Fibroblast of the aortic adventitia (primary cell): ENCODE measurements at regions not wholly inside any gene's neighbourhood (a gene's known extent, or its start where the extent isn't known, plus 50 kb on each side); places are given as distances from the start of the nearest gene placed in this dataset.

Experiments
- DNase-seq: peaks from one replicate; pipeline ENCODE4 v3.0.0-alpha.2; 2010; ENCODE audit warnings: low read depth
- H3K4me3 ChIP-seq: 2 replicates; pipeline ENCODE4 v1.5.1; 2011; ENCODE audit warnings: low read depth, mild to moderate bottlenecking, control low read depth, low read length, moderate library complexity
- TF ChIP-seq, protein P1 (sequence below): IDR thresholded peaks from 2 replicates; pipeline ENCODE4 v1.5.1; 2011; ENCODE audit warnings: mild to moderate bottlenecking, low read length, control low read depth, inconsistent platforms; ENCODE audit not compliant: insufficient read depth

DNA sequence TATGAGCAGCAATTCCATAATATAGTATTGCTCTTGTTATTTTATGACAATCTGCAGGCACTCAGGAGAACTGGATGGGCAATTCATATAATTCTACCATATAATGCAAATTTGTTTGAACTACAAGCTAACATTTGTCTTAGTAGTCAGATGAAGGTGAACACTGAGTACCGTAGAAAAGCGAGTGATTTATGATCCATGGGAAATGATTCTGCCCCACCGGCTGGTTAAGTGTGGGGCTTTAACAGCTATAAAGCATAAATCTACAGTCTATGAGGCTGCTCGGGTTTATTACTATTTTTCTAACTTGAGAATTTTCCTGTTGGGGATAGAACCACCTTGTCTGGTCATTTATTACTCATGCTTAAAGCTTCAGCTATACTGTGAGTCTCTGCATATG, 275.5 kb downstream of the PCDH10 start:
- H3K4me3 ChIP-seq, result no peak overlapping the region
- TF ChIP-seq, protein P1, sequence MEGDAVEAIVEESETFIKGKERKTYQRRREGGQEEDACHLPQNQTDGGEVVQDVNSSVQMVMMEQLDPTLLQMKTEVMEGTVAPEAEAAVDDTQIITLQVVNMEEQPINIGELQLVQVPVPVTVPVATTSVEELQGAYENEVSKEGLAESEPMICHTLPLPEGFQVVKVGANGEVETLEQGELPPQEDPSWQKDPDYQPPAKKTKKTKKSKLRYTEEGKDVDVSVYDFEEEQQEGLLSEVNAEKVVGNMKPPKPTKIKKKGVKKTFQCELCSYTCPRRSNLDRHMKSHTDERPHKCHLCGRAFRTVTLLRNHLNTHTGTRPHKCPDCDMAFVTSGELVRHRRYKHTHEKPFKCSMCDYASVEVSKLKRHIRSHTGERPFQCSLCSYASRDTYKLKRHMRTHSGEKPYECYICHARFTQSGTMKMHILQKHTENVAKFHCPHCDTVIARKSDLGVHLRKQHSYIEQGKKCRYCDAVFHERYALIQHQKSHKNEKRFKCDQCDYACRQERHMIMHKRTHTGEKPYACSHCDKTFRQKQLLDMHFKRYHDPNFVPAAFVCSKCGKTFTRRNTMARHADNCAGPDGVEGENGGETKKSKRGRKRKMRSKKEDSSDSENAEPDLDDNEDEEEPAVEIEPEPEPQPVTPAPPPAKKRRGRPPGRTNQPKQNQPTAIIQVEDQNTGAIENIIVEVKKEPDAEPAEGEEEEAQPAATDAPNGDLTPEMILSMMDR, result no peak
- DNase-seq, result no peak

DNA sequence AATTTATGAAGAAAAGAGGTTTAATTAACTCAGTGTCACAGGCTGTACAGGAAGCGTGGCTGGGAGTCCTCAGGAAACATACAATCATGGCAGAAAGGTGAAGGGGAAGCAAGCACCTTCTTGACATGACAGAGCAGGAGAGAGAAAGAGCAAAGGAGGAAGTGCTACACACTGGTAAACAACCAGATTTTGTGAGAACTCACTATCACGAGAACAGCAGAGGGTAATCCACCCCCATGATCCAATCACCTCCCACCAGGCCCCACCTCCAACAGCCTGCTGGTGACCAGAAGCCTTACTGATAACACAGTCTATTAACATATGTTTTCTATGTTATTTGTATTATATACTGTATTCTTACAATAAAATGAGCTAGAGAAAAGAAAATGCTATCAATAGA, 254.8 kb downstream of the PCDH10 start:
- no peak for DNase-seq
- TF ChIP-seq, protein P1, result no peak
- no peak overlapping the region for H3K4me3 ChIP-seq

DNA sequence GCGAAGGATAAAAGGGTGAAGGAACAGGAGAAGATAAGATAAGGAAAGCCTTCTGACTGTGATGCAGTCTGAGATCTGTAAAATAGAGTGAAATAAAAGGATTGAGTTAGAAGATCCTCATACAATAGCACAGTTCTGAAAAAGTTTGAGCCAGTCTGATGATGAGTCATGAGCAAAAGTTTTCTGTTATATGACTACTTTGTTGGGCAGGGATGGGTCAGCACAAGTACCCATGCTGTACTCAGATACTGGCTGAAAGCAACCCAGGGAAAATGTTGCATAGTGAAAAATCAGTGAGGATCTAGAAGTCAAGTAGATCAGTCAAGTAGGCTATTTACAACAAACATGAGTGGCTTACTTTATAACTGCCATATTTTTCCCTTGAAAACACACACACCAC, 253.5 kb downstream of the PCDH10 start:
- no peak overlapping the region for H3K4me3 ChIP-seq
- TF ChIP-seq, protein P1, result no peak
- no peak for DNase-seq

DNA sequence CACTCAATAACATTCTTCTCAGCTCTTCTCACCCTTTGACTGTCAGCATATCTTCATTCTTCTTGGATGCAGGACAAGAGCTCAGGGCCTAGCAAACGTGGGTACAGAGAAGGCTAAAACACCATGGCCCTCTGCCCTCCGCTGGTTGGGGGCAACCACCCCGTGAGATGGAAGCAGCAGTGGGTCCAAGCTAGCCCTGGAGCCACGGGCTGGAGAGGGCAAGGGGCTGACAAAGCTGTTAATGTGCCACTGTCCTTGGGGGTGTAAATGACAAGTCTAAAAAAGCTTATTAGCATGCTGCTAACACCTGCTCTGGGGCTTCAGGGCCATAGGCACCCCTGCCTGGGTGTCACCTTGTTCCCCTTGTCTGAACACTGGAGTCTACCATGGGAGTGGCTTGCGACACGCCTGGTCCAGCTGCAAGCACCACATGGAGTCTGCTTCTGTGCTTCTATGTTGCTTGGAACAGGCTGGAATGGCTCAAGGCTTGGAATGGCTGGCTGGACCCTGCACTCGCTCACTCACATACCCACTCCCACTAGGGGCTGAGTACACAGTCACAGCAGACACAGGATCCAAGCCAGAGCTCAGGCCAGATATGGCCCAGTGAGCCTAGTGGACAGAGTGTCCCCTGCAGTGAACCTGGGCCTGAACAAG, 246.0 kb downstream of the PCDH10 start:
- TF ChIP-seq, protein P1, result no peak
- H3K4me3 ChIP-seq, result no peak overlapping the region
- no peak for DNase-seq

DNA sequence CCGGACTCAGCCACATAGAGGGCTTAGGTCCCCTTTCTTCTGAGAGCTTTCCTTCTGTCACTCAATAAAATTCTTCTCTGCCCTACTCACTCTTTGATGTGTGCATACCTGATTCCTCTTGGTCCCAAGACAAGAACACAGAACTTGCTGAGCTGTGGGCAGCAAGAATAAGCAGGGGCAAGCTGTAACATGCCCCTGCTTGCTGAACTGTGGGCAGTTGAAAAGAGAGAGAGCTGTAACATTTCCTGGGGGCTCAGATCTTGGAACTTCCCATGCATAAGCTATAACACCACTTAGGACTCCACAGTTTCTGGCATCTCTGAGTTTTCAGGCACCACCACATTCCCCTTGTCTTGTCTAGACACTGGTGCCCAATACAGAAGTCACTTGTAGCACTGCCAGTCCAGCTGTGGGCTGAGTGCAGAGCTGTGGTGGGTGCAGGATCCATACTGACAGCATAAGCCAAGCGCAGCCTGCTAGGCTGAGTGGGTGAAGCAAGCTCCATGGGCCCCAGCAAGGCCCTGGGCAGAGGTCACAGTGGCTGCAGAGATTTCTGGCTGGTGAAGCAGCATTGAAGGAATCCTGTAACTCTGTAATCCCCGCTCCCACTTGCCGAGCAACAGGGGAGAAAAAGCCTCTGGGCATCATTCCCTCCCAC, 241.2 kb downstream of the PCDH10 start:
- DNase-seq, result no peak
- H3K4me3 ChIP-seq, result no peak overlapping the region
- TF ChIP-seq, protein P1, result no peak

DNA sequence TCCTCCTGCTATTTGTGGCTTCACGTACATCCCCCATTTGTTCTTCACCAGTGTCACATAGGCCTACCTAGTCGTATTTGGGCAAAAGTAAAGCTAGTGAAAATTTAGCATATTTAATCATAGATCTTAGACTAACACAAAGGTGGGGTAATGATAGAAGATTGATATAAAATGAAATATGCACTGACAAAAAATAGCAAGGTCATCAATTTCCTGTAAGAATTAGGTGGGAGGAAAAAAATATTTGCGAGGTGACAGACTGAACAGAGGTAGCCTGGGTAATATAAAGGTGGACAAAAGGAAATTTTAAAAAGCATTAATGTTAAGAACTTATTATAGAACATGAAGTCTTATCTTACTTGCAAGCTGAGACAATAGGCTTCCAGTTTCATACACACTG, 239.9 kb downstream of the PCDH10 start:
- TF ChIP-seq, protein P1, result no peak
- no peak overlapping the region for H3K4me3 ChIP-seq
- no peak for DNase-seq
